Colonic mucosa (tissue), 4 donors: ENCODE measurements at regions not wholly inside any gene's neighbourhood (a gene's known extent, or its start where the extent isn't known, plus 50 kb on each side); places are given as distances from the start of the nearest gene placed in this dataset.

Experiments used
- DNase-seq: peaks from one replicate; pipeline ENCODE4 v3.0.0-alpha.2; 2020
- H3K27ac ChIP-seq: fragments of 200-600 bp; one replicate; pipeline ENCODE4 v1.8.0; 2021
- H3K27me3 ChIP-seq: fragments of 200-600 bp; one replicate; pipeline ENCODE4 v1.8.0; 2021
- H3K36me3 ChIP-seq: fragments of 200-600 bp; one replicate; pipeline ENCODE4 v1.8.0; 2021
- H3K4me1 ChIP-seq: fragments of 200-600 bp; one replicate; pipeline ENCODE4 v1.8.0; 2021; ENCODE audit warnings: mild to moderate bottlenecking
- H3K4me3 ChIP-seq: fragments of 200-600 bp; one replicate; pipeline ENCODE4 v1.8.0; 2021
- H3K9ac ChIP-seq, 2 donors: one replicate each; pipeline ENCODE4 v1.7.0; 2013; ENCODE audit warnings: control low read depth in 2 of 2, low read depth in 2 of 2, low read length in 2 of 2
- H3K9me3 ChIP-seq: fragments of 200-600 bp; one replicate; pipeline ENCODE4 v1.8.0; 2021
- CTCF ChIP-seq: fragments of 200-600 bp; IDR thresholded peaks from one replicate; pipeline ENCODE4 v1.8.0; 2022; ENCODE audit warnings: antibody characterized with exemption, mild to moderate bottlenecking
- intact Hi-C: fragments of 100-400 bp; cut with DNase I; formaldehyde crosslinking; loops from one replicate; pipeline ENCODE4 v1.14.1; 2022
- donor health status: healthy.
- donor health status: DM: no; HTN: no; CAD: no.
- donor health status: DM: no; HTN: no; CAD: no.

- TF ChIP-seq CTCF, result no peak
- intact Hi-C loops, result no loop called here
- DNase-seq, result no peak
- H3K4me1 ChIP-seq, result no peaks in the 10 kb centered on the region
- no peak overlapping the region for H3K9ac ChIP-seq
- no peak overlapping the region for H3K27ac ChIP-seq
- no peaks in the 10 kb centered on the region for H3K27me3 ChIP-seq
- H3K36me3 ChIP-seq, result no peaks in the 10 kb centered on the region
- H3K4me3 ChIP-seq, result no peak overlapping the region
- no peaks in the 10 kb centered on the region for H3K9me3 ChIP-seq
Observed at GRCh38 chr4:17092736-17093437, 194.4 kb upstream of the LDB2 start.

GRCh38 chr4:17091104-17091503, 192.7 kb upstream of the LDB2 start:
- H3K36me3 ChIP-seq, result no peaks in the 10 kb centered on the region
- no peaks in the 10 kb centered on the region for H3K9me3 ChIP-seq
- no peak for TF ChIP-seq CTCF
- no peak for DNase-seq
- no peak overlapping the region for H3K4me3 ChIP-seq
- no peak overlapping the region for H3K27ac ChIP-seq
- no peaks in the 10 kb centered on the region for H3K27me3 ChIP-seq
- intact Hi-C loops, result no loop called here
- H3K4me1 ChIP-seq, result no peaks in the 10 kb centered on the region
- no peak overlapping the region for H3K9ac ChIP-seq

GRCh38 chr4:17090063-17090462, 191.6 kb upstream of the LDB2 start:
- H3K4me3 ChIP-seq, result no peak overlapping the region
- TF ChIP-seq CTCF, result no peak
- H3K9me3 ChIP-seq, result no peaks in the 10 kb centered on the region
- no peak overlapping the region for H3K27ac ChIP-seq
- H3K27me3 ChIP-seq, result no peaks in the 10 kb centered on the region
- H3K36me3 ChIP-seq, result no peaks in the 10 kb centered on the region
- no peaks in the 10 kb centered on the region for H3K4me1 ChIP-seq
- no peak overlapping the region for H3K9ac ChIP-seq
- intact Hi-C loops, result no loop called here
- DNase-seq, result no peak

- no peak for TF ChIP-seq CTCF
- Histone ChIP-seq H3K9ac (no peak overlapping the region), H3K27ac (no peak overlapping the region), H3K9me3 (no peaks in the 10 kb centered on the region), H3K4me1 (no peaks in the 10 kb centered on the region), H3K27me3 (no peaks in the 10 kb centered on the region), H3K36me3 (no peaks in the 10 kb centered on the region), H3K4me3 (no peak overlapping the region)
- intact Hi-C loops, result no loop called here
- DNase-seq, result no peak
Observed at GRCh38 chr4:17085416-17085815, 187.0 kb upstream of the LDB2 start.

- H3K4me3 ChIP-seq, result no peak overlapping the region
- intact Hi-C loops, result no loop called here
- no peaks in the 10 kb centered on the region for H3K9me3 ChIP-seq
- no peak for DNase-seq
- no peak overlapping the region for H3K27ac ChIP-seq
- no peaks in the 10 kb centered on the region for H3K36me3 ChIP-seq
- TF ChIP-seq CTCF, result no peak
- no peaks in the 10 kb centered on the region for H3K27me3 ChIP-seq
- no peak overlapping the region for H3K9ac ChIP-seq
- no peaks in the 10 kb centered on the region for H3K4me1 ChIP-seq
Observed at GRCh38 chr4:17082186-17082585, 183.7 kb upstream of the LDB2 start.
